ENCODE measurements at regions not wholly inside any gene's neighbourhood (a gene's known extent, or its start where the extent isn't known, plus 50 kb on each side); places are given as distances from the start of the nearest gene placed in this dataset.

- H3K9ac ChIP-seq (ENCODE audit: low read length), result no peak overlapping the region
- H3K4me1 ChIP-seq (ENCODE audit: control insufficient read depth, insufficient read depth, low read length), result no peaks in the 10 kb centered on the region
- H3K27ac ChIP-seq (ENCODE audit: low read depth, low read length), result no peak overlapping the region
- no peaks in the 10 kb centered on the region for H3K27me3 ChIP-seq (ENCODE audit: control insufficient read depth, insufficient read depth, low read length)
- H3K36me3 ChIP-seq (ENCODE audit: control insufficient read depth, insufficient read depth, low read length), result no peaks in the 10 kb centered on the region
- H3K4me3 ChIP-seq (ENCODE audit: low read length), result no peak overlapping the region
Observed at GRCh38 chr1:57983441-57983840, 559.6 kb upstream of the DAB1 start.

- Histone ChIP-seq H3K36me3 (ENCODE audit: control insufficient read depth, insufficient read depth, low read length) (no peaks in the 10 kb centered on the region), H3K27me3 (ENCODE audit: control insufficient read depth, insufficient read depth, low read length) (no peaks in the 10 kb centered on the region), H3K9ac (ENCODE audit: low read length) (no peak overlapping the region), H3K27ac (ENCODE audit: low read depth, low read length) (no peak overlapping the region), H3K4me1 (ENCODE audit: control insufficient read depth, insufficient read depth, low read length) (no peaks in the 10 kb centered on the region), H3K4me3 (ENCODE audit: low read length) (no peak overlapping the region)
Observed at GRCh38 chr1:57982852-57983251, 559.0 kb upstream of the DAB1 start.

- H3K4me1 ChIP-seq (ENCODE audit: control insufficient read depth, insufficient read depth, low read length), result no peaks in the 10 kb centered on the region
- H3K27ac ChIP-seq (ENCODE audit: low read depth, low read length), result no peak overlapping the region
- no peak overlapping the region for H3K9ac ChIP-seq (ENCODE audit: low read length)
- no peak overlapping the region for H3K4me3 ChIP-seq (ENCODE audit: low read length)
- no peaks in the 10 kb centered on the region for H3K36me3 ChIP-seq (ENCODE audit: control insufficient read depth, insufficient read depth, low read length)
- no peaks in the 10 kb centered on the region for H3K27me3 ChIP-seq (ENCODE audit: control insufficient read depth, insufficient read depth, low read length)
Observed at GRCh38 chr1:57976216-57976615, 552.4 kb upstream of the DAB1 start.

- Histone ChIP-seq H3K36me3 (ENCODE audit: control insufficient read depth, insufficient read depth, low read length) (no peaks in the 10 kb centered on the region), H3K9ac (ENCODE audit: low read length) (no peak overlapping the region), H3K4me3 (ENCODE audit: low read length) (no peak overlapping the region), H3K27ac (ENCODE audit: low read depth, low read length) (no peak overlapping the region), H3K4me1 (ENCODE audit: control insufficient read depth, insufficient read depth, low read length) (no peaks in the 10 kb centered on the region), H3K27me3 (ENCODE audit: control insufficient read depth, insufficient read depth, low read length) (no peaks in the 10 kb centered on the region)
Observed at GRCh38 chr1:57968321-57968720, 544.5 kb upstream of the DAB1 start.

- Histone ChIP-seq H3K9ac (ENCODE audit: low read length) (no peak overlapping the region), H3K36me3 (ENCODE audit: control insufficient read depth, insufficient read depth, low read length) (no peaks in the 10 kb centered on the region), H3K4me1 (ENCODE audit: control insufficient read depth, insufficient read depth, low read length) (no peaks in the 10 kb centered on the region)
Observed at GRCh38 chr1:57966751-57967406, 543.0 kb upstream of the DAB1 start.

GRCh38 chr1:57966340-57966739 is 542.5 kb upstream of the DAB1 start:
- Histone ChIP-seq H3K4me3 (ENCODE audit: low read length) (no peak overlapping the region), H3K27me3 (ENCODE audit: control insufficient read depth, insufficient read depth, low read length) (no peaks in the 10 kb centered on the region), H3K9ac (ENCODE audit: low read length) (no peak overlapping the region), H3K4me1 (ENCODE audit: control insufficient read depth, insufficient read depth, low read length) (no peaks in the 10 kb centered on the region), H3K36me3 (ENCODE audit: control insufficient read depth, insufficient read depth, low read length) (no peaks in the 10 kb centered on the region), H3K27ac (ENCODE audit: low read depth, low read length) (no peak overlapping the region)

More at GRCh38 chr1:57966751-57967406, 543.0 kb upstream of the DAB1 start:
- H3K4me3 ChIP-seq (ENCODE audit: low read length), result no peak overlapping the region
- H3K27me3 ChIP-seq (ENCODE audit: control insufficient read depth, insufficient read depth, low read length), result no peaks in the 10 kb centered on the region
- H3K27ac ChIP-seq (ENCODE audit: low read depth, low read length), result no peak overlapping the region

GRCh38 chr1:57963581-57963980 is 539.7 kb upstream of the DAB1 start:
- Histone ChIP-seq H3K4me3 (ENCODE audit: low read length) (no peak overlapping the region), H3K4me1 (ENCODE audit: control insufficient read depth, insufficient read depth, low read length) (no peaks in the 10 kb centered on the region), H3K27ac (ENCODE audit: low read depth, low read length) (no peak overlapping the region), H3K9ac (ENCODE audit: low read length) (no peak overlapping the region), H3K36me3 (ENCODE audit: control insufficient read depth, insufficient read depth, low read length) (no peaks in the 10 kb centered on the region), H3K27me3 (ENCODE audit: control insufficient read depth, insufficient read depth, low read length) (no peaks in the 10 kb centered on the region)

GRCh38 chr1:57959531-57960241 is 535.8 kb upstream of the DAB1 start:
- Histone ChIP-seq H3K27me3 (ENCODE audit: control insufficient read depth, insufficient read depth, low read length) (no peaks in the 10 kb centered on the region), H3K9ac (ENCODE audit: low read length) (no peak overlapping the region), H3K4me1 (ENCODE audit: control insufficient read depth, insufficient read depth, low read length) (no peaks in the 10 kb centered on the region), H3K4me3 (ENCODE audit: low read length) (no peak overlapping the region), H3K27ac (ENCODE audit: low read depth, low read length) (no peak overlapping the region), H3K36me3 (ENCODE audit: control insufficient read depth, insufficient read depth, low read length) (no peaks in the 10 kb centered on the region)

GRCh38 chr1:57957576-57957975 is 533.7 kb upstream of the DAB1 start:
- no peaks in the 10 kb centered on the region for H3K36me3 ChIP-seq (ENCODE audit: control insufficient read depth, insufficient read depth, low read length)
- no peaks in the 10 kb centered on the region for H3K4me1 ChIP-seq (ENCODE audit: control insufficient read depth, insufficient read depth, low read length)
- H3K27me3 ChIP-seq (ENCODE audit: control insufficient read depth, insufficient read depth, low read length), result no peaks in the 10 kb centered on the region
- no peak overlapping the region for H3K4me3 ChIP-seq (ENCODE audit: low read length)
- H3K27ac ChIP-seq (ENCODE audit: low read depth, low read length), result no peak overlapping the region
- no peak overlapping the region for H3K9ac ChIP-seq (ENCODE audit: low read length)

DNA sequence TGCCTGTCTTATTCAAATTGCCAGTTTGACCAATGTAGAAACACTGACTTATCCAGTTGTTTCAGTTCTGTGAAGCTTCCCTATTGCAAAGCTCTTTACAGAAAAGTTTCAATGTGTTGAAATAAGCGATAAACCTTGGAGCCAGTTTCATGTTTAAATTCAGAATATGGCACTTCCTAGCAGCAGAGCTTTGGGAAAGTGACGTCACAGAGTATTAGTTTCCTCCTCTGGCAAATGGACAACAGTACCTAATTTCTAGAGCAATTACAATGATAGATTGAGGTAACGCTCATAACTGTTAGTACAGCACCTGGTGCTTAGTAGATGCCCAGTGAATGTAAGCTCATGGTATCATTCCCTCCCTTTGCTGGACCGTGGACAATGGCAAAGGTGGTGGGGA is 527.5 kb upstream of the DAB1 start:
- Histone ChIP-seq H3K4me1 (ENCODE audit: control insufficient read depth, insufficient read depth, low read length) (no peaks in the 10 kb centered on the region), H3K27me3 (ENCODE audit: control insufficient read depth, insufficient read depth, low read length) (no peaks in the 10 kb centered on the region), H3K27ac (ENCODE audit: low read depth, low read length) (no peak overlapping the region), H3K4me3 (ENCODE audit: low read length) (no peak overlapping the region), H3K9ac (ENCODE audit: low read length) (no peak overlapping the region), H3K36me3 (ENCODE audit: control insufficient read depth, insufficient read depth, low read length) (no peaks in the 10 kb centered on the region)

- Histone ChIP-seq H3K4me1 (ENCODE audit: control insufficient read depth, insufficient read depth, low read length) (no peaks in the 10 kb centered on the region), H3K4me3 (ENCODE audit: low read length) (no peak overlapping the region), H3K36me3 (ENCODE audit: control insufficient read depth, insufficient read depth, low read length) (no peaks in the 10 kb centered on the region), H3K9ac (ENCODE audit: low read length) (no peak overlapping the region), H3K27me3 (ENCODE audit: control insufficient read depth, insufficient read depth, low read length) (no peaks in the 10 kb centered on the region), H3K27ac (ENCODE audit: low read depth, low read length) (no peak overlapping the region)
Observed at GRCh38 chr1:57949168-57949567, 525.3 kb upstream of the DAB1 start.

- Histone ChIP-seq H3K4me1 (ENCODE audit: control insufficient read depth, insufficient read depth, low read length) (no peaks in the 10 kb centered on the region), H3K9ac (ENCODE audit: low read length) (no peak overlapping the region), H3K36me3 (ENCODE audit: control insufficient read depth, insufficient read depth, low read length) (no peaks in the 10 kb centered on the region), H3K27ac (ENCODE audit: low read depth, low read length) (no peak overlapping the region), H3K4me3 (ENCODE audit: low read length) (no peak overlapping the region), H3K27me3 (ENCODE audit: control insufficient read depth, insufficient read depth, low read length) (no peaks in the 10 kb centered on the region)
Observed at GRCh38 chr1:57947471-57947870, 523.6 kb upstream of the DAB1 start.

- H3K9ac ChIP-seq (ENCODE audit: low read length), result no peak overlapping the region
- no peaks in the 10 kb centered on the region for H3K4me1 ChIP-seq (ENCODE audit: control insufficient read depth, insufficient read depth, low read length)
- no peaks in the 10 kb centered on the region for H3K27me3 ChIP-seq (ENCODE audit: control insufficient read depth, insufficient read depth, low read length)
- H3K36me3 ChIP-seq (ENCODE audit: control insufficient read depth, insufficient read depth, low read length), result no peaks in the 10 kb centered on the region
- H3K27ac ChIP-seq (ENCODE audit: low read depth, low read length), result no peak overlapping the region
- no peak overlapping the region for H3K4me3 ChIP-seq (ENCODE audit: low read length)
Observed at GRCh38 chr1:57945045-57945444, 521.2 kb upstream of the DAB1 start.

All from rectal smooth muscle tissue (tissue), 1 donor.